GM10266 (cell line): ENCODE measurements at regions not wholly inside any gene's neighbourhood (a gene's known extent, or its start where the extent isn't known, plus 50 kb on each side); places are given as distances from the start of the nearest gene placed in this dataset.
A peak's percentile ranks its signal among the peaks of the same experiment; 100 is the strongest.

ENCODE experiments used
- DNase-seq: peaks from one replicate; pipeline ENCODE4 v3.0.0; 2012; ENCODE audit errors: extremely low spot score
- TF ChIP-seq, protein P1 (sequence below): IDR thresholded peaks from 2 replicates; pipeline ENCODE4 v1.5.1; 2012; ENCODE audit warnings: mild to moderate bottlenecking, low read depth; ENCODE audit not compliant: control insufficient read depth, insufficient read depth; ENCODE audit errors: missing control alignments

DNA sequence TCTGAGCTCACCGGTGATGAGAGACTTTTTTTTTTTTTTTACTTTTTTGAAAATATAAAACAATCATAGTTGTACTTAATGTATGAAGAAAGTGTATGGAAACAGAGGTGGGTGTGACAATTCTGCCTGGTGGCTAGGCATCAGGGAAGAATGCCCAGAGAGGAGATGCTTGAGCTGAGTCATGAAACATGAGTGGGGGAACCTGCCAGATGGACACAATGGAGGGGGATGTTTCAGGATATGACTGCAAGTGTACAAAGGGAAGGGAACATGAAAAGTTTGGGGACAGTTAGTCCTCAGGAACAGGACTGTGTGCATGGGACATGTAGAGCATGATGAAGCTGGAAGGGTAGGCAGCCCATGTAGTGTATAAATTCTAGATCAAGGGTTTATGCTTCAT is 274.2 kb upstream of the E2F7 start:
- DNase-seq = no peak
- TF ChIP-seq, protein P1, sequence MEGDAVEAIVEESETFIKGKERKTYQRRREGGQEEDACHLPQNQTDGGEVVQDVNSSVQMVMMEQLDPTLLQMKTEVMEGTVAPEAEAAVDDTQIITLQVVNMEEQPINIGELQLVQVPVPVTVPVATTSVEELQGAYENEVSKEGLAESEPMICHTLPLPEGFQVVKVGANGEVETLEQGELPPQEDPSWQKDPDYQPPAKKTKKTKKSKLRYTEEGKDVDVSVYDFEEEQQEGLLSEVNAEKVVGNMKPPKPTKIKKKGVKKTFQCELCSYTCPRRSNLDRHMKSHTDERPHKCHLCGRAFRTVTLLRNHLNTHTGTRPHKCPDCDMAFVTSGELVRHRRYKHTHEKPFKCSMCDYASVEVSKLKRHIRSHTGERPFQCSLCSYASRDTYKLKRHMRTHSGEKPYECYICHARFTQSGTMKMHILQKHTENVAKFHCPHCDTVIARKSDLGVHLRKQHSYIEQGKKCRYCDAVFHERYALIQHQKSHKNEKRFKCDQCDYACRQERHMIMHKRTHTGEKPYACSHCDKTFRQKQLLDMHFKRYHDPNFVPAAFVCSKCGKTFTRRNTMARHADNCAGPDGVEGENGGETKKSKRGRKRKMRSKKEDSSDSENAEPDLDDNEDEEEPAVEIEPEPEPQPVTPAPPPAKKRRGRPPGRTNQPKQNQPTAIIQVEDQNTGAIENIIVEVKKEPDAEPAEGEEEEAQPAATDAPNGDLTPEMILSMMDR = no peak

DNA sequence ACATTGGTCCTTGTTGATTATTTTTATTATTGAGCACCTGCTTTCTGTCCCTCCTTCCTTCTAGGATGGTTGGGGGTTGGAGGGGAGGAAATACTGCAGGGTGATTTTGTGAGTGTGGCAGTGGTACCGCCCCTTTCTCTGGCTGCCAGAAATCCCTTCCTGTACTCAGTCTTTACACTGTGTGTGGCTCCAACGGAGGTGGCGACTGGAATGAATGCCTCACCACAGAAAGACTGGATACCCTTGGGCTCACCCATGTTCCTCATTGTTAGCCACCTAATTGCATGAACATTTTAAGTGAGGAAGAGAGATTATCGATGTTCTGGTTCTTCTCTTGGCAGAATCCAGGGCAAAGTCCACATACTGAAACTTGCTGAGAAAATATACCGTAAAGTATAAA is 272.0 kb upstream of the E2F7 start:
- TF ChIP-seq, protein P1 = no peak
- no peak for DNase-seq

DNA sequence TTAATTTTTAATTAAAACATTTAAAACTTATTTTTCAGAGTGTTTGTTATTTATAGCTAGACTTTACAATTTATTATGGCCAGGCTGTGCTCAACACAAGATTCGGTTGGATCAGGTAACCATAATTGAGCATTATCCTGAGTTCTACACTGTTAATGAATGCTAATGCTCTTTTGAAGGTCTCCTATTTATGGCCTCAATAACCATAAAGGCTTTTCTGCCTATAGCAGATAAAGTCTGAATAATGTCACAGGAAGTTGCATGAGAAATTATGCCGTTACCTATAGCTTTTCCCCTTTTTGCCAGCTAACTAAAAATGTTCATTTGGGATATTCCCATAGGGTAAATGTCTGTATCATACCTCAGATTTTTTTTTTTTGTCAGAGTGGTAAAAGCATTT is 269.4 kb upstream of the E2F7 start:
- TF ChIP-seq, protein P1 = no peak
- DNase-seq = no peak

DNA sequence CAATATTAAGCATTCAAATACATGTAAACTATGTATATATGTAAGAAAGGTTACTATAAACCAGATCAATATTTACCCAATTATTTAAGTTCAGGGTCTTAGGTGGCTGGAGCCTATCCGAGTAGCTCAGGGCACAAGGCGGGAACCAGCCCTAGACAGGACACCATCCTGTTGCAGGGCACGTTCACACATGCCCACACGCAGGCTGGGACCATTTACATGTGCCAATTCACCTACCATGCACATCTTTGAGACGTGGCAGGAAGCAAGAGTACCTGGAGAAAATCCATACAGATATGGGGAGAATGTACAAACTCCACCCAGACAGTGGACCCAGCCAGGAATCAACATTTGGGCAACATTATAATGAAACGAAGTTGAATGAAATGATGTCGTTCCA is 263.0 kb upstream of the E2F7 start:
- no peak for DNase-seq
- TF ChIP-seq, protein P1 = no peak

DNA sequence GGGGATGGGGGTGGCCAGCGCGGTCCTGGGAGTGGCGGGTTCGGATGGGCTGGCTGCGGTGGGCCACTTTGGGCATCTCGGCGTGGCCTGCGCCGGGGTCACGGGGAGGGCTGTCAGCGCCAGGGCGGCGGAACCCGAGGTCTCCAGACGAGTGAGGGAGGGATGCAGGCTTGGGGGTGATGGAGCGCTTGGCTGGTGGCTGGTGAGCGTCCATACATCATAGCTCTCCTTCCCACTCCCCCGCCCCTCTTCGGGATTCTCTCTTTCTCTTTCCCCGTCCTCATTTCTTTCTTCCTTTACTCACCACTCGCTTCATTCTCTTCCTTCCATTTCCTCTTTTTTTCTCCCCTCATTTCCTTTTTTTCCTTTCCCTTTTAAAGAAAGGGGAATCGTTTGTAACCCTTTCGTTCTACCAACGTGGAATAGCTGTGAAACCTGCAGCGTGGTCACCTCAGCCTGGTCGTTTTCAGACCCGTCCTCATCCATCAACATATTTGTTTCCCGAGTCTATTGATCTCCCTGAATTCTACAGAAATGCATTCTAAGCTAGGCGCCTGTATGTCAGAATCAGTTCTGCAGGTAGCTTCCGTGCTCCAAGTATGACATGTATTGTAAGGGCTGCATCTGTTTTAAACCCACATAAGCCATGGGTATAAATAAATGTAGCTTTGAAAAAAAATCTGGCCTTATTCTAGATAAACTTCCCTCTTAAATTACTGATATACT is 260.3 kb upstream of the E2F7 start:
- peak; percentile 21 for DNase-seq
- TF ChIP-seq, protein P1 = no peak

DNA sequence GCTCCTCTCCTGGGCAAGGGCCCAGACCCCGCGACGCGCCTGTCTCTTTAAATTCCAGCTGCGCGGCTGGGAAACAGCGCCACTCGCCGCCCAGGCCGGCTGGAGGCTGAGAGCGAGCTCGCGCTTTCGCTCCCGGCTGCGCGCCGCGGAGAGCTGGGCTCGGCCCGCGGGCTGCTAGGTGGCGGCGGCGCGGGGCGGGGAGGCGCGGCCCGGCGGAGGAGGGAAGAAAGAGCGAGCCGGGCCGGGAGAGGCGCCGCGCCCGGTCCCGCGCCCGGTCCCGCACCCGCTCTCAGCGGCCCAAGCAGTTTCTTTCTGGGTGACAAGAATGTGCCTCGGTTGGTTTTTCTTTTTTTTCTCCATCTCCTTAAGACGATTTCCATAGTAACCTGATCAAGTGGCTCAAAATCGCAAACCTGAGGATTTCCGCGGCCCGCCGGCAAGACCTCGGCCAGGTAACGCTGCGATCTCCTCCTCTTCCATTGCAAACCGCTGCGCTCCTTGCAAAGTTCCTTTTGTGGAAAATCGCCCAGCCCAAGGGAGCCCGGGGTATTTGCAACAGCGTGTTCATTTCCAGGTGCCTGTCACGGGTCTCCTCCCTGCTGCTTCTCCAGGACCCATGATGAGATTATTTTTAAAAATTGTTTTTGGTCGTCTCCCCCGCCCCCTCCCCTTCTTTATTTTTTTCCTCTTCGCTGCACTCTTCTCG is 259.5 kb upstream of the E2F7 start:
- TF ChIP-seq, protein P1 = peak; percentile 60
- DNase-seq = peak; percentile 76

DNA sequence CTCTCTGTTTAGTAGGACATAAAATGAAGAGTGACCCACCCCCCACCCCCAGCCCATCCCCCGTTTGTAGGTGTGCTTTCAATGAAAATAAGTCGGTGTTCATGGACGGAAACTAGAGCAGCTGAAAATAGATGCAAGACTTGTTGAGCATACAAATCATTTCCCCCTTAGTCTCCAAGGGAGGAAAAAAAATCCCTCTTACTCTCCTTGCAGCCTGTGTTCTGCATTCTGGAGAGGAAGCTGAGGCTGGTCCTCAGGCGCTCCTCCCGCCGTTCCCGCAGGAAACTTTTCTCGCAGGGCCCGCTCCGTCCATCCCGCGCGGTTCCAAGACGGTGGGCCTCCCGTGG is 259.0 kb upstream of the E2F7 start:
- no peak for DNase-seq
- TF ChIP-seq, protein P1 = no peak
